ENCODE measurements at regions not wholly inside any gene's neighbourhood (a gene's known extent, or its start where the extent isn't known, plus 50 kb on each side); places are given as distances from the start of the nearest gene placed in this dataset.

DNA sequence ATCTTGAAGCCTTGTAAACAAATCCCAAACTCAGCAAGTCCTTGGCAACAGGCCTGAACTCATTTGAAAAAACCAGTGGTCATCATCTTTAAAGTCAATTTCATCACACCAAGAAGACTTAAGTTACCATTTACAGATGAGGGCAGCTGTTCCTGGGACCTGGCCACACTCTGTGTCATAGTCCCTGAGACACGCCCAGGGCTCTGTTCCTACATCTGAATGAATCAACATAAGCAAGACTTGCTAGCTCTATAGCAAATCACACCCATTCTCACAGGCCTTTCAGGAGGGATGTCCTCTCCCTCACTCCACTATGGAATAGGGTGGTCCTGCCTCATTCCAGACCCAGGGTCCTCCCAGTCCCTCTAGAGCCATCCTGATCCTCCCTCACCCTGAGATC is 142.8 kb downstream of the NSG2 start:
- no peak overlapping the region for H3K4me2 ChIP-seq (replicated peaks; ENCODE audit: extremely low read depth, low read length, poor library complexity, severe bottlenecking)
- H3K9me3 ChIP-seq (replicated peaks in 1 of 2; ENCODE audit: control insufficient read depth in 1 of 2, insufficient read depth in 1 of 2, low read length in 2 of 2) = no peaks in the 10 kb centered on the region
- no peak overlapping the region for H2AFZ ChIP-seq (ENCODE audit: insufficient read depth, low read depth, low read length, poor library complexity, severe bottlenecking)
- DNase-seq = no peak
- no peak overlapping the region for H3K9ac ChIP-seq (ENCODE audit: insufficient read depth, low read length, poor library complexity, severe bottlenecking)
- H3K36me3 ChIP-seq (replicated peaks in 1 of 2; ENCODE audit: control insufficient read depth in 1 of 2, insufficient read depth in 2 of 2, low read length in 2 of 2) = no peaks in the 10 kb centered on the region
- H3K9me3 Mint-ChIP-seq = peaks cover 0 to 2% (median 0%) of the 10 kb centered on the region in 7 donors
- H3K27me3 Mint-ChIP-seq (ENCODE audit: low read depth in 3 of 3) = peaks cover 6 to 13% (median 6%) of the 10 kb centered on the region in 3 donors
- H3K4me1 ChIP-seq (ENCODE audit: control insufficient read depth in 1 of 2, insufficient read depth in 2 of 2, low read length in 2 of 2) = no peaks in the 10 kb centered on the region
- H3K27ac Mint-ChIP-seq = no peak overlapping the region
- intact Hi-C loops (cut with micrococcal nuclease) = no loop called here
- H3K27ac ChIP-seq (ENCODE audit: low read depth in 1 of 2, low read length in 2 of 2) = no peak overlapping the region
- 71% methylated on average over 1 of the region's 1 CpG for WGBS (ENCODE audit: insufficient coverage)
- H3K4me3 ChIP-seq (replicated peaks in 1 of 3; ENCODE audit: low read depth in 2 of 3, low read length in 3 of 3) = no peak overlapping the region
- no peaks in the 10 kb centered on the region for H3K4me1 Mint-ChIP-seq
- no peaks in the 10 kb centered on the region for H3K27me3 ChIP-seq (ENCODE audit: control insufficient read depth in 2 of 2, insufficient read depth in 2 of 2, low read length in 2 of 2)
- TF ChIP-seq, protein P1, sequence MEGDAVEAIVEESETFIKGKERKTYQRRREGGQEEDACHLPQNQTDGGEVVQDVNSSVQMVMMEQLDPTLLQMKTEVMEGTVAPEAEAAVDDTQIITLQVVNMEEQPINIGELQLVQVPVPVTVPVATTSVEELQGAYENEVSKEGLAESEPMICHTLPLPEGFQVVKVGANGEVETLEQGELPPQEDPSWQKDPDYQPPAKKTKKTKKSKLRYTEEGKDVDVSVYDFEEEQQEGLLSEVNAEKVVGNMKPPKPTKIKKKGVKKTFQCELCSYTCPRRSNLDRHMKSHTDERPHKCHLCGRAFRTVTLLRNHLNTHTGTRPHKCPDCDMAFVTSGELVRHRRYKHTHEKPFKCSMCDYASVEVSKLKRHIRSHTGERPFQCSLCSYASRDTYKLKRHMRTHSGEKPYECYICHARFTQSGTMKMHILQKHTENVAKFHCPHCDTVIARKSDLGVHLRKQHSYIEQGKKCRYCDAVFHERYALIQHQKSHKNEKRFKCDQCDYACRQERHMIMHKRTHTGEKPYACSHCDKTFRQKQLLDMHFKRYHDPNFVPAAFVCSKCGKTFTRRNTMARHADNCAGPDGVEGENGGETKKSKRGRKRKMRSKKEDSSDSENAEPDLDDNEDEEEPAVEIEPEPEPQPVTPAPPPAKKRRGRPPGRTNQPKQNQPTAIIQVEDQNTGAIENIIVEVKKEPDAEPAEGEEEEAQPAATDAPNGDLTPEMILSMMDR (IDR thresholded peaks at IDR 0.05) = no peak
- no peak overlapping the region for H3K4me3 Mint-ChIP-seq
- H3K79me2 ChIP-seq (ENCODE audit: insufficient read depth, low read length) = no peaks in the 10 kb centered on the region
- H4K20me1 ChIP-seq (ENCODE audit: insufficient read depth, low read length) = no peaks in the 10 kb centered on the region
- no peaks in the 10 kb centered on the region for H3K36me3 Mint-ChIP-seq

DNA sequence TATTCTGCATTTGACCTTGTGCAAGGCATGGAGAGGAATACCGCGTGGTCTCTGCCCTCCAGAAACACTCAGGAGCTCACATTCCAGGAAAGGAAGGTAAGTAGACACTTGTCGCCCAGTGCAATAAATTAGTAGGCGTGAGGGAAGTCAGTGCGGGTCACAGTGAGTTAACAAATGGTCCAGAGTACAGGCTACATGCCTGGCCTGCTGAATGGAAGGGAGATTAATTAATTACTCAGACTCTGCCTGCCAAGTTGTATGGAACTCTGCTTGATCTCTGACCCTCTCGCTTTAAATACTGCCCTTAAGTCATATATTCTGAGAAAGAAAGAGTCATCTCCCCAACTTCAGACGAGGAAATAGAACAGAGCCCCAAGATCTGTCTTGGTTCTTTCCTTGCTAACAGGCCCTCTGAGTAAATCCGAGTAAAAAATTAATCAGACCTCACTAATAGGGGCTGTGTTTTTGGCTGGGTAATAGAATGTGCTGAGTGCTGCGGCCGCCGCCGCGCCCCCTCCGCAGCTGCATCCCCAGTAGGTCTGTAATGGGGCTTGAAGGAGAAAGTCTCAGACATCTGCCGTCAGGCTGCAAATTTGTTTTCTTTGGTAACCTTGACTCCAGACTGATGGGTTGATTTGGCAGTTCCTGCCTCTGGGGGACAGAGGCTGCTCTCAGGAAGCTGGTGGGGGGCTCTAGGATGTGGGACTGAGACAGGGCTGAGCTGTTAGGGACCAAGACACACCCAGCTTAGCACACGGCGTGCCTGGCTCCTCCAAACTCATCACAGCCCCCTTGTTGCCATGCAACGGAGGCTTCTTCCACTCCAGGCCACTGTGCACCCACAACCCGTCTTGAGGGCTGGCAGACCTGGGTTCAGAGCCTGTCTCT is 144.4 kb downstream of the NSG2 start:
- no peaks in the 10 kb centered on the region for H3K4me1 ChIP-seq (ENCODE audit: control insufficient read depth in 1 of 2, insufficient read depth in 2 of 2, low read length in 2 of 2)
- no peaks in the 10 kb centered on the region for H3K27me3 ChIP-seq (ENCODE audit: control insufficient read depth in 2 of 2, insufficient read depth in 2 of 2, low read length in 2 of 2)
- H2AFZ ChIP-seq (ENCODE audit: insufficient read depth, low read depth, low read length, poor library complexity, severe bottlenecking) = no peak overlapping the region
- intact Hi-C loops (cut with micrococcal nuclease) = no loop called here
- H3K9ac ChIP-seq (ENCODE audit: insufficient read depth, low read length, poor library complexity, severe bottlenecking) = no peak overlapping the region
- no peak overlapping the region for H3K4me2 ChIP-seq (replicated peaks; ENCODE audit: extremely low read depth, low read length, poor library complexity, severe bottlenecking)
- H4K20me1 ChIP-seq (ENCODE audit: insufficient read depth, low read length) = no peaks in the 10 kb centered on the region
- Mint-ChIP-seq H3K27me3 (ENCODE audit: low read depth in 3 of 3) (peaks cover 3 to 13% (median 6%) of the 10 kb centered on the region in 3 donors), H3K36me3 (no peaks in the 10 kb centered on the region), H3K4me1 (no peaks in the 10 kb centered on the region), H3K9me3 (peaks cover 0 to 2% (median 0%) of the 10 kb centered on the region in 7 donors), H3K27ac (no peak overlapping the region), H3K4me3 (no peak overlapping the region)
- no peak overlapping the region for H3K4me3 ChIP-seq (replicated peaks in 1 of 3; ENCODE audit: low read depth in 2 of 3, low read length in 3 of 3)
- H3K36me3 ChIP-seq (replicated peaks in 1 of 2; ENCODE audit: control insufficient read depth in 1 of 2, insufficient read depth in 2 of 2, low read length in 2 of 2) = no peaks in the 10 kb centered on the region
- TF ChIP-seq, protein P1 (IDR thresholded peaks at IDR 0.05) = no peak
- no peaks in the 10 kb centered on the region for H3K79me2 ChIP-seq (ENCODE audit: insufficient read depth, low read length)
- H3K9me3 ChIP-seq (replicated peaks in 1 of 2; ENCODE audit: control insufficient read depth in 1 of 2, insufficient read depth in 1 of 2, low read length in 2 of 2) = no peaks in the 10 kb centered on the region
- H3K27ac ChIP-seq (ENCODE audit: low read depth in 1 of 2, low read length in 2 of 2) = no peak overlapping the region
- 56% methylated on average over 11 of the region's 19 CpGs for WGBS (ENCODE audit: insufficient coverage)
- no peak for DNase-seq

Measured in CD14-positive monocyte (primary cell).